HG03159 (cell line): ENCODE measurements at regions not wholly inside any gene's neighbourhood (a gene's known extent, or its start where the extent isn't known, plus 50 kb on each side); places are given as distances from the start of the nearest gene placed in this dataset.
"Not testable (repeated sequence)": the region's sequence is repeated elsewhere in the genome, so short reads cannot be mapped to it uniquely, and the experiment has no call there.

Source experiments
- ATAC-seq: cut with Tn5 transposase; IDR thresholded peaks from one replicate; pipeline ENCODE4 v1.9.1; 2021; ENCODE audit warnings: mild to moderate bottlenecking, moderate library complexity; ENCODE audit not compliant: unreplicated experiment

GRCh38 chr1:94675373-94675772, 133.8 kb upstream of the F3 start:
- ATAC-seq, result no peak

GRCh38 chr1:94674876-94675275, 133.3 kb upstream of the F3 start:
- no peak for ATAC-seq

GRCh38 chr1:94672934-94673333, 131.4 kb upstream of the F3 start:
- no peak for ATAC-seq

- ATAC-seq, result no peak
Measured at GRCh38 chr1:94672001-94672400, 130.4 kb upstream of the F3 start.

- no peak for ATAC-seq
Measured at GRCh38 chr1:94670273-94670672, 128.7 kb upstream of the F3 start.

- ATAC-seq, result no peak
Measured at GRCh38 chr1:94669198-94669597, 127.6 kb upstream of the F3 start.

- no peak for ATAC-seq
Measured at GRCh38 chr1:94668528-94668927, 127.0 kb upstream of the F3 start.

GRCh38 chr1:94667818-94668217, 126.3 kb upstream of the F3 start:
- ATAC-seq, result no peak

- no peak for ATAC-seq
Measured at GRCh38 chr1:94666797-94667196, 125.2 kb upstream of the F3 start.

- no peak for ATAC-seq
Measured at GRCh38 chr1:94661431-94661932, 119.9 kb upstream of the F3 start.

- ATAC-seq, result no peak
Measured at GRCh38 chr1:94660994-94661393, 119.4 kb upstream of the F3 start.

- no peak for ATAC-seq
Measured at GRCh38 chr1:94660258-94660657, 118.7 kb upstream of the F3 start.

GRCh38 chr1:94659202-94659601, 117.6 kb upstream of the F3 start:
- ATAC-seq, result not testable (repeated sequence)

GRCh38 chr1:94658221-94658620, 116.7 kb upstream of the F3 start:
- no peak for ATAC-seq

GRCh38 chr1:94657776-94658175, 116.2 kb upstream of the F3 start:
- ATAC-seq, result not testable (repeated sequence)

GRCh38 chr1:94656967-94657366, 115.4 kb upstream of the F3 start:
- no peak for ATAC-seq

- no peak for ATAC-seq
Measured at GRCh38 chr1:94654919-94655318, 113.4 kb upstream of the F3 start.

- ATAC-seq, result no peak
Measured at GRCh38 chr1:94654459-94654858, 112.9 kb upstream of the F3 start.

GRCh38 chr1:94654031-94654430, 112.5 kb upstream of the F3 start:
- no peak for ATAC-seq

GRCh38 chr1:94653454-94653853, 111.9 kb upstream of the F3 start:
- no peak for ATAC-seq

GRCh38 chr1:94651076-94651475, 109.5 kb upstream of the F3 start:
- ATAC-seq, result no peak

- no peak for ATAC-seq
Measured at GRCh38 chr1:94650301-94650700, 108.7 kb upstream of the F3 start.

GRCh38 chr1:94648225-94649007, 106.9 kb upstream of the F3 start:
- ATAC-seq, result no peak
